K562 (cell line): ENCODE measurements at regions not wholly inside any gene's neighbourhood (a gene's known extent, or its start where the extent isn't known, plus 50 kb on each side); places are given as distances from the start of the nearest gene placed in this dataset.

ENCODE experiments used
- CTCF ChIP-seq, 3 experiments: IDR thresholded peaks in 2 of 3; conservative IDR thresholded peaks in 1 of 3; 2 replicates each; pipeline ENCODE4 v1.5.1; 2011 to 2012; ENCODE audit warnings: low read length in 3 of 3, mild to moderate bottlenecking in 3 of 3, control low read depth in 2 of 3, improper control_type of control experiment in 1 of 3, inconsistent platforms in 1 of 3, low read depth in 1 of 3, mixed read lengths in 1 of 3, moderate library complexity in 1 of 3; ENCODE audit not compliant: insufficient read depth in 2 of 3
- POLR2A ChIP-seq: fragments of 450-650 bp; conservative IDR thresholded peaks from 2 replicates; pipeline ENCODE4 v1.6.1; 2016
- POLR2AphosphoS5 ChIP-seq: IDR thresholded peaks from 2 replicates; pipeline ENCODE4 v1.6.1; 2011; ENCODE audit warnings: mild to moderate bottlenecking, low read depth, low read length, moderate library complexity; ENCODE audit not compliant: control insufficient read depth, insufficient read depth
- SAP30 ChIP-seq: fragments of 200-600 bp; sonication (generic); IDR thresholded peaks from 2 replicates; pipeline ENCODE4 v1.6.1; 2012; ENCODE audit warnings: borderline replicate concordance, low read depth, mild to moderate bottlenecking, moderate library complexity, low read length, control low read depth, inconsistent platforms; ENCODE audit not compliant: insufficient read depth, poor library complexity, severe bottlenecking
- ZBTB7A ChIP-seq: IDR thresholded peaks from 2 replicates; pipeline ENCODE4 v1.6.1; 2011; ENCODE audit warnings: low read depth, mild to moderate bottlenecking, low read length, moderate library complexity, borderline replicate concordance; ENCODE audit not compliant: control insufficient read depth
- ZNF174 ChIP-seq: fragments of 250-450 bp; sonication (Bioruptor Pico); IDR thresholded peaks from 2 replicates; pipeline ENCODE4 v1.4.0; 2020; ENCODE audit warnings: mild to moderate bottlenecking
- ZNF282 ChIP-seq: sonication (generic); formaldehyde crosslinking; IDR thresholded peaks from 2 replicates; pipeline ENCODE4 v1.8.1; 2023; ENCODE audit warnings: missing genetic modification reagents
- ZNF644 ChIP-seq: fragments of 200-800 bp; sonication (Bioruptor generic); IDR thresholded peaks from 2 replicates; pipeline ENCODE4 v1.6.1; 2016; ENCODE audit warnings: low read depth, missing genetic modification characterization, missing compliant biosample characterization
- TF ChIP-seq, protein P1 (sequence below): sonication (generic); formaldehyde crosslinking; IDR thresholded peaks from 2 replicates; pipeline ENCODE4 v1.9.0; 2022; ENCODE audit warnings: mild to moderate bottlenecking, missing genetic modification reagents

DNA sequence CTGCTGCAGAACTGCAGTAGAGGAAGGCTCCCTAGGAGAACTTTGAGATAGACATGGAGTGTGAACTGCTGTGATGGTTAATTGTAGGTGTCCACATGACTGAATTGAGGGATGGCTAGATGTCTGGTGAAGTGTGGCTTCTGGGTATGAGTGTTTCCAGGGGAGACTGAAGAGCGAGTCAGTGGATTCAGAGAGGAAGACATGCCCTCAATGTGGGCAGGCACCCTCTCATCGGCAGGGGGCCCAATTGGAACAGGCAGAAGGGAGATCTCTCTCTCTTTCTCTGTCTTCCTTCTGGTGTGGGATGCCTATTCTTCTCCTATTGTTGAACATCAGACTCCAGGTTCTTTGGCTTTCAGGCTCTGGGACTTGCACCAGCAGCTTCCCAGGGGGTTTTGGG, 304.7 kb upstream of the GATB start:
- TF ChIP-seq ZNF174 (CRISPR knock-in tag) (no peak), ZNF282 (CRISPR knock-in tag) (no peak), CTCF (IDR thresholded peaks at IDR 0.05 in 2 of 3, conservative IDR thresholded peaks at IDR 0.05 in 1 of 3; ENCODE audit: insufficient read depth in 2 of 3, low read depth in 1 of 3, low read length in 3 of 3) (no peak), POLR2AphosphoS5 (no peak), ZNF644 (tag) (no peak), POLR2A (no peak), SAP30 (no peak), ZBTB7A (no peak)
- TF ChIP-seq, protein P1, sequence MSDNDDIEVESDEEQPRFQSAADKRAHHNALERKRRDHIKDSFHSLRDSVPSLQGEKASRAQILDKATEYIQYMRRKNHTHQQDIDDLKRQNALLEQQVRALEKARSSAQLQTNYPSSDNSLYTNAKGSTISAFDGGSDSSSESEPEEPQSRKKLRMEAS (CRISPR knock-in tag), result no peak
